ENCODE measurements at regions not wholly inside any gene's neighbourhood (a gene's known extent, or its start where the extent isn't known, plus 50 kb on each side); places are given as distances from the start of the nearest gene placed in this dataset.

DNA sequence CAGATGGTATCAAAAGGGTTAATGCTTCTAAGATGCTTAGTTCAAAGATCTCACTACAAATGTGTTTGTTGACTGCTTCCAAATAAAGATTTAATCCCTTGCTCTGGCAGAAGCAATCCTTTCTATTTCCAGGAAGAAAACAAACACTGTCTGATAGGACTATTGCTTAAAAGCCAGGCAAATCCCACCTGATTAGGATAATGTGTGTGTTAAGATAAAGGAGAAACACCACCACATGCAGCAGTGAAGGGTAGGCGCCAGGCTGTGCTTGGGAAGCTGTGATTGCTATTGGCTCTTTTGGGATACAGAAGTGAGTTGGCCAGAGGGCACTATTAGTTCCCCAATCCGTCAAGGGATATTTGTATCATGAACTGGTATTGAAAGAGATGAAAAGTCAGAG is 62.8 kb upstream of the LRCH1 start:
- DNase-seq (ENCODE audit: low read depth in 1 of 2, low spot score in 1 of 2), result no peak
- Histone ChIP-seq H3K4me1 (ENCODE audit: low read depth) (peaks cover 3% of the 10 kb centered on the region), H3K4me3 (no peak overlapping the region), H3K36me3 (no peaks in the 10 kb centered on the region), H3K27ac (no peak overlapping the region), H3K27me3 (no peaks in the 10 kb centered on the region), H3K9me3 (ENCODE audit: low read depth) (no peaks in the 10 kb centered on the region)
- TF ChIP-seq, protein P1, sequence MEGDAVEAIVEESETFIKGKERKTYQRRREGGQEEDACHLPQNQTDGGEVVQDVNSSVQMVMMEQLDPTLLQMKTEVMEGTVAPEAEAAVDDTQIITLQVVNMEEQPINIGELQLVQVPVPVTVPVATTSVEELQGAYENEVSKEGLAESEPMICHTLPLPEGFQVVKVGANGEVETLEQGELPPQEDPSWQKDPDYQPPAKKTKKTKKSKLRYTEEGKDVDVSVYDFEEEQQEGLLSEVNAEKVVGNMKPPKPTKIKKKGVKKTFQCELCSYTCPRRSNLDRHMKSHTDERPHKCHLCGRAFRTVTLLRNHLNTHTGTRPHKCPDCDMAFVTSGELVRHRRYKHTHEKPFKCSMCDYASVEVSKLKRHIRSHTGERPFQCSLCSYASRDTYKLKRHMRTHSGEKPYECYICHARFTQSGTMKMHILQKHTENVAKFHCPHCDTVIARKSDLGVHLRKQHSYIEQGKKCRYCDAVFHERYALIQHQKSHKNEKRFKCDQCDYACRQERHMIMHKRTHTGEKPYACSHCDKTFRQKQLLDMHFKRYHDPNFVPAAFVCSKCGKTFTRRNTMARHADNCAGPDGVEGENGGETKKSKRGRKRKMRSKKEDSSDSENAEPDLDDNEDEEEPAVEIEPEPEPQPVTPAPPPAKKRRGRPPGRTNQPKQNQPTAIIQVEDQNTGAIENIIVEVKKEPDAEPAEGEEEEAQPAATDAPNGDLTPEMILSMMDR (IDR thresholded peaks at IDR 0.05; ENCODE audit: low read depth, low read length), result no peak

DNA sequence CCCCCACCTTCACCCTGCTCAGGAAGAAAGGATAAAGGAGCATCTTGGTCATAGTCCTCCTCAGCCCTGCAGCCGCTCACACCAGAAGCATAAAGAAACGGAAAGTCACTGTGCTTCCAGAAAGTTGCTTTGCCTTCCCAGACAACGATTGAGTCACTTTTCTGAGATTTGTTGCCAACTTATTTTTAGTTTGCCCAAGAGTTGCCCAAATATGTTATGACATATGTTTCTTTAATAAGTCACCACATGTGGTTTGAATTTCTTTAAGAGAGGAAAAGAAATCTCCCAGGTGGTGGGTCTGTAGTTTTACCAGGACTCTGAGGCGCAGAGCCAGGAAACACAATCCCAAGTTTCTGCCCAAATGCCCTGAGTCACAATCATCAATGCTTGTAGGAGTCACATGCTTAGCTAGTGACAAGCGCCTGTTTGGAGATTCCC is 63.4 kb upstream of the LRCH1 start:
- Histone ChIP-seq H3K9me3 (ENCODE audit: low read depth) (no peaks in the 10 kb centered on the region), H3K27ac (no peak overlapping the region), H3K27me3 (no peaks in the 10 kb centered on the region), H3K4me3 (no peak overlapping the region), H3K36me3 (no peaks in the 10 kb centered on the region), H3K4me1 (ENCODE audit: low read depth) (peaks cover 3% of the 10 kb centered on the region)
- peak in 1 of 2 donors; percentile 77 for DNase-seq (ENCODE audit: low read depth in 1 of 2, low spot score in 1 of 2)
- TF ChIP-seq, protein P1 (IDR thresholded peaks at IDR 0.05; ENCODE audit: low read depth, low read length), result no peak

DNA sequence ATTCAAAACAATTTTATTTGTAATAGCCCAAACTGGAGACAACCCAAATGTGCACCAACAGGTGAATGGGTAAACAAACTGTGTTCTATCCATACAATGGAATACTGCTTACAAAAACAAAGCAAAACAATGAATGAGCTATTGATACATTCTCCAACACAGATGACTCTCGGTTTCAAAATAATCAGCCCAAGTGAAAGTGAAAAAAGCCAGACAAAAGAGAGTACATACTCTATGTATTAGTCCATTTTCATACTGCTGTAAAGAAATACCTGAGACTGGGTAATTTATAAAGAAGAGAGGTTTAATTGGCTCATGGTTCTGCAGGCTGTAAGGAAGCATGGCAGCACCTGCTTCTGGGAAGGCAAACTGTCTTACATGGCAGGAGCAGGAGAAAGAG is 65.2 kb upstream of the LRCH1 start:
- H3K36me3 ChIP-seq, result no peaks in the 10 kb centered on the region
- TF ChIP-seq, protein P1 (IDR thresholded peaks at IDR 0.05; ENCODE audit: low read depth, low read length), result no peak
- no peak overlapping the region for H3K27ac ChIP-seq
- DNase-seq (ENCODE audit: low read depth in 1 of 2, low spot score in 1 of 2), result no peak
- H3K4me1 ChIP-seq (ENCODE audit: low read depth), result peaks cover 3% of the 10 kb centered on the region
- H3K9me3 ChIP-seq (ENCODE audit: low read depth), result no peaks in the 10 kb centered on the region
- no peaks in the 10 kb centered on the region for H3K27me3 ChIP-seq
- no peak overlapping the region for H3K4me3 ChIP-seq

DNA sequence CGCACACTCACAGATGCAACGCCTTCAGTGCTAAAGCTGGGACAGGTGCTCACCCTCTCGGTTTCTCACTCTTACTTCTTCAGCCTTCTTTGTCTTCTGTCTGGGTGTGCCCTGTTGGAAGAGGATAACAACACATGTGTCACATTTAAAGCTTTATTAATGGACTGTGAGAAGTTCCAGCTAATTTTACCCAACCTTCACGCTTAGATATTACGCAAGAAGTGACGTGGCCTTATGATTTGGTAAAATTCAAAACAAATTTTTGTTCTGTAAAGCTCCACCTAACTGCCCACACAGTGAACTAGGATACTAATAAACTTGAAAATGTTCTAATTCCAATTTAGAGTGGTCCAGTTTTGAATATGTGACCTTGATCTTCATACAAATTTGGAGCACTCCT is 66.7 kb upstream of the LRCH1 start:
- TF ChIP-seq, protein P1 (IDR thresholded peaks at IDR 0.05; ENCODE audit: low read depth, low read length), result no peak
- no peak overlapping the region for H3K27ac ChIP-seq
- no peak for DNase-seq (ENCODE audit: low read depth in 1 of 2, low spot score in 1 of 2)

DNA sequence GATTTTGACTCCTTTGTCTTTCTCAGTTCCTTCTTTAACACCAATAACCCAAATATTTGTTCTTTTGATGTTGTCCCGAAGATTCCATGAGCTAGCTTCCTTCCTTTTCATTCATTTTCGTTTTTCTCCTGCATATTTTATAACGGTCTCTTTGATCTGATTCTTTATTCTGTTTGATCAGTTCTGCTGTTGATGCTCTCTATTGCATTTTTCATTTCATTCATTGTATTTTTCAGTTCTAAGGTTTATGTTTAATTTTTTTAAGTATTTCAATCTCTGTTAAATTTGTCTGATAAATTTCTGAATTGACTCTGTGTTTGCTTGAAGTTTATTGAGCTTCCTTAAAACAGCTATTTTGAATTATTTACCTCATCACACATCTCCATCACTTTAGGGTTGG is 68.4 kb upstream of the LRCH1 start:
- H3K36me3 ChIP-seq, result no peaks in the 10 kb centered on the region
- no peak for DNase-seq (ENCODE audit: low read depth in 1 of 2, low spot score in 1 of 2)
- H3K27me3 ChIP-seq, result no peaks in the 10 kb centered on the region

More for the DNA sequence above, 66.7 kb upstream of the LRCH1 start:
- no peaks in the 10 kb centered on the region for H3K27me3 ChIP-seq
- no peaks in the 10 kb centered on the region for H3K36me3 ChIP-seq
- no peaks in the 10 kb centered on the region for H3K9me3 ChIP-seq (ENCODE audit: low read depth)
- H3K4me1 ChIP-seq (ENCODE audit: low read depth), result peaks cover 3% of the 10 kb centered on the region
- H3K4me3 ChIP-seq, result no peak overlapping the region

More for the DNA sequence above, 68.4 kb upstream of the LRCH1 start:
- H3K27ac ChIP-seq, result no peak overlapping the region
- no peaks in the 10 kb centered on the region for H3K9me3 ChIP-seq (ENCODE audit: low read depth)
- TF ChIP-seq, protein P1 (IDR thresholded peaks at IDR 0.05; ENCODE audit: low read depth, low read length), result no peak
- no peak overlapping the region for H3K4me3 ChIP-seq
- H3K4me1 ChIP-seq (ENCODE audit: low read depth), result no peaks in the 10 kb centered on the region
